NCI-H146 treated with DMSO at 0.1 percent for 48 hours (cell line): ENCODE measurements at regions not wholly inside any gene's neighbourhood (a gene's known extent, or its start where the extent isn't known, plus 50 kb on each side); places are given as distances from the start of the nearest gene placed in this dataset.
"Not testable (repeated sequence)": the region's sequence is repeated elsewhere in the genome, so short reads cannot be mapped to it uniquely, and the experiment has no call there.

Source experiments
- DNase-seq: peaks from one replicate; lab custom pipeline; 2025; ENCODE audit not compliant: unreplicated experiment; lab: John Stamatoyannopoulos, UW

- DNase-seq = no peak
Observed at GRCh38 chr19:27843861-27844260, 1369.1 kb downstream of the UQCRFS1 start.

- no peak for DNase-seq
Observed at GRCh38 chr19:27833031-27833430, 1379.9 kb downstream of the UQCRFS1 start.

- no peak for DNase-seq
Observed at GRCh38 chr19:27828829-27829228, 1384.1 kb downstream of the UQCRFS1 start.

GRCh38 chr19:27824108-27824507 lies 1388.8 kb downstream of the UQCRFS1 start:
- no peak for DNase-seq

- no peak for DNase-seq
Observed at GRCh38 chr19:27822336-27822735, 1390.6 kb downstream of the UQCRFS1 start.

GRCh38 chr19:27821418-27822018 lies 1391.4 kb downstream of the UQCRFS1 start:
- DNase-seq = no peak

GRCh38 chr19:27815985-27816384 lies 1397.0 kb downstream of the UQCRFS1 start:
- no peak for DNase-seq

GRCh38 chr19:27814834-27815233 lies 1398.1 kb downstream of the UQCRFS1 start:
- DNase-seq = not testable (repeated sequence)

GRCh38 chr19:27814274-27814673 lies 1398.7 kb downstream of the UQCRFS1 start:
- DNase-seq = not testable (repeated sequence)

- DNase-seq = no peak
Observed at GRCh38 chr19:27806471-27807070, 1406.4 kb downstream of the UQCRFS1 start.

GRCh38 chr19:27805848-27806247 lies 1407.1 kb downstream of the UQCRFS1 start:
- DNase-seq = no peak

- not testable (repeated sequence) for DNase-seq
Observed at GRCh38 chr19:27802293-27802692, 1410.7 kb downstream of the UQCRFS1 start.

- DNase-seq = no peak
Observed at GRCh38 chr19:27796540-27796939, 1416.4 kb downstream of the UQCRFS1 start.

GRCh38 chr19:27796073-27796472 lies 1416.9 kb downstream of the UQCRFS1 start:
- DNase-seq = no peak

GRCh38 chr19:27795369-27795768 lies 1417.6 kb downstream of the UQCRFS1 start:
- DNase-seq = no peak

GRCh38 chr19:27794494-27795042 lies 1418.4 kb downstream of the UQCRFS1 start:
- no peak for DNase-seq

GRCh38 chr19:27793644-27794493 lies 1419.1 kb downstream of the UQCRFS1 start:
- DNase-seq = peak; percentile 93

- peak; percentile 97 for DNase-seq
Observed at GRCh38 chr19:27793128-27793643, 1419.8 kb downstream of the UQCRFS1 start.

- DNase-seq = no peak
Observed at GRCh38 chr19:27792576-27793127, 1420.3 kb downstream of the UQCRFS1 start.

GRCh38 chr19:27780367-27781075 lies 1432.4 kb downstream of the UQCRFS1 start:
- DNase-seq = no peak

- no peak for DNase-seq
Observed at GRCh38 chr19:27779954-27780353, 1433.0 kb downstream of the UQCRFS1 start.
